H1 (cell line): ENCODE measurements at regions not wholly inside any gene's neighbourhood (a gene's known extent, or its start where the extent isn't known, plus 50 kb on each side); places are given as distances from the start of the nearest gene placed in this dataset.

Source experiments
- CTCF ChIA-PET: fragments of 300-600 bp; sonication (Branson Sonifier 250); formaldehyde crosslinking; loops from one replicate; lab custom pipeline; 2021; ENCODE audit not compliant: partially characterized antibody; lab: Charles Lee
- POLR2A ChIA-PET: fragments of 300-600 bp; sonication (Branson Sonifier 250); formaldehyde crosslinking; loops from one replicate; lab custom pipeline; 2021; ENCODE audit warnings: inconsistent platforms; ENCODE audit not compliant: partially characterized antibody; lab: Charles Lee
- DNase-seq, 2 experiments: peaks; one replicate each; pipeline versions ENCODE4 v3.0.0 to v3.0.0-alpha.2; 2010 to 2022; ENCODE audit warnings: low spot score in 2 of 2, low read depth in 1 of 2, mixed read lengths in 1 of 2
- FAIRE-seq: peaks from 2 replicates; lab custom pipeline; 2011; peaks lifted over from hg19 to GRCh38; lab: Jason Lieb, UNC
- H2AFZ ChIP-seq: 2 replicates; pipeline ENCODE4 v1.8.1; 2012; ENCODE audit warnings: low read length, inconsistent platforms
- H2AK5ac ChIP-seq: 2 replicates; pipeline ENCODE4 v1.6.1; 2013; ENCODE audit warnings: low read depth, low read length
- H2BK120ac ChIP-seq: replicated peaks from 2 replicates; pipeline ENCODE3; 2013; ENCODE audit warnings: low read depth, low read length, inconsistent platforms
- H2BK12ac ChIP-seq: 2 replicates; pipeline ENCODE4 v1.6.1; 2013; ENCODE audit warnings: low read depth, low read length
- H2BK15ac ChIP-seq: 2 replicates; pipeline ENCODE4 v1.6.1; 2013; ENCODE audit warnings: low read length
- H2BK20ac ChIP-seq: 2 replicates; pipeline ENCODE4 v1.6.1; 2013; ENCODE audit warnings: low read length
- H2BK5ac ChIP-seq: 2 replicates; pipeline ENCODE4 v1.6.1; 2013; ENCODE audit warnings: low read depth, low read length
- H3K14ac ChIP-seq: 2 replicates; pipeline ENCODE4 v1.6.1; 2013; ENCODE audit warnings: inconsistent platforms; ENCODE audit not compliant: insufficient read length
- H3K18ac ChIP-seq: 2 replicates; pipeline ENCODE4 v1.6.1; 2013; ENCODE audit warnings: low read length; ENCODE audit errors: extremely low read depth
- H3K23ac ChIP-seq: 2 replicates; pipeline ENCODE4 v1.6.1; 2013; ENCODE audit warnings: inconsistent platforms; ENCODE audit not compliant: insufficient read length
- H3K23me2 ChIP-seq: 2 replicates; pipeline ENCODE4 v1.6.1; 2013; ENCODE audit warnings: low read depth, low read length
- H3K27ac ChIP-seq: 2 replicates; pipeline ENCODE4 v1.6.1; 2011; ENCODE audit warnings: low read depth, low read length, inconsistent platforms
- H3K27me3 ChIP-seq, 4 experiments: replicated peaks in 1 of 4; 1 replicate in 1 of 4; 2 replicates in 3 of 4; pipeline versions ENCODE4 v1.6.1 to v1.8.1; 2011 to 2013; ENCODE audit warnings: low read length in 3 of 4, mild to moderate bottlenecking in 3 of 4, inconsistent platforms in 2 of 4, mixed read lengths in 2 of 4, moderate library complexity in 1 of 4; ENCODE audit not compliant: control insufficient read depth in 3 of 4, insufficient read depth in 3 of 4; ENCODE audit errors: extremely low read depth in 1 of 4
- H3K36me3 ChIP-seq, 4 experiments: 2 replicates each; pipeline versions ENCODE4 v1.6.1 to v1.8.1; 2011 to 2013; ENCODE audit warnings: mild to moderate bottlenecking in 4 of 4, low read length in 3 of 4, moderate library complexity in 2 of 4, control low read depth in 1 of 4, inconsistent platforms in 1 of 4; ENCODE audit not compliant: insufficient read depth in 4 of 4, control insufficient read depth in 2 of 4
- H3K4ac ChIP-seq: replicated peaks from 2 replicates; pipeline ENCODE3; 2013; ENCODE audit warnings: low read length, low read depth, mixed read lengths, inconsistent platforms; ENCODE audit not compliant: insufficient read length
- H3K4me1 ChIP-seq, 4 experiments: replicated peaks in 1 of 4; 1 replicate in 1 of 4; 2 replicates in 3 of 4; pipeline versions ENCODE4 v1.6.1 to v1.8.1; 2011 to 2013; ENCODE audit warnings: low read length in 3 of 4, inconsistent platforms in 2 of 4, mixed read lengths in 1 of 4; ENCODE audit not compliant: insufficient read depth in 4 of 4, control insufficient read depth in 3 of 4
- H3K4me2 ChIP-seq, 2 experiments: 2 replicates each; pipeline versions ENCODE4 v1.6.1 to v1.8.1; 2011 to 2013; ENCODE audit warnings: low read depth in 2 of 2, low read length in 2 of 2, control low read depth in 1 of 2, inconsistent platforms in 1 of 2, mild to moderate bottlenecking in 1 of 2; ENCODE audit not compliant: insufficient read depth in 1 of 2
- H3K4me3 ChIP-seq, 4 experiments: fragments of 200-600, 300-600 bp in 1 of 4; sonication (generic), shearing (Covaris generic), sonication (Bioruptor Twin) in 1 of 4; 2 replicates each; pipeline versions ENCODE4 v1.5.1 to v1.8.1; 2011 to 2016; ENCODE audit warnings: low read length in 4 of 4, low read depth in 3 of 4, control low read depth in 2 of 4, inconsistent platforms in 2 of 4, mild to moderate bottlenecking in 2 of 4, mixed read lengths in 1 of 4, moderate library complexity in 1 of 4; ENCODE audit not compliant: insufficient read depth in 2 of 4; ENCODE audit errors: extremely low read depth in 1 of 4
- H3K56ac ChIP-seq: replicated peaks from 2 replicates; pipeline ENCODE3; 2013; ENCODE audit warnings: low read depth, mild to moderate bottlenecking, mixed read lengths, low read length, inconsistent platforms; ENCODE audit not compliant: insufficient read length
- H3K79me1 ChIP-seq: 2 replicates; pipeline ENCODE4 v1.6.1; 2013; ENCODE audit warnings: low read depth, low read length, control low read depth
- H3K79me2 ChIP-seq, 2 experiments: 2 replicates each; pipeline versions ENCODE4 v1.6.1 to v1.8.1; 2012 to 2013; ENCODE audit warnings: low read length in 2 of 2, mild to moderate bottlenecking in 2 of 2, inconsistent platforms in 1 of 2; ENCODE audit not compliant: insufficient read depth in 2 of 2, control insufficient read depth in 1 of 2
- H3K9ac ChIP-seq, 4 experiments: replicated peaks in 1 of 4; 1 replicate in 1 of 4; 2 replicates in 3 of 4; pipeline versions ENCODE4 v1.6.1 to v1.8.1; 2011 to 2013; ENCODE audit warnings: low read depth in 3 of 4, low read length in 3 of 4, control low read depth in 2 of 4, mild to moderate bottlenecking in 2 of 4, moderate library complexity in 2 of 4, inconsistent platforms in 1 of 4; ENCODE audit errors: extremely low read depth in 1 of 4
- H3K9me3 ChIP-seq, 2 experiments: 2 replicates each; pipeline versions ENCODE4 v1.6.1 to v1.8.1; 2012 to 2013; ENCODE audit warnings: mild to moderate bottlenecking in 2 of 2, moderate library complexity in 2 of 2, control low read depth in 1 of 2, inconsistent platforms in 1 of 2, low read depth in 1 of 2, low read length in 1 of 2, mixed read lengths in 1 of 2; ENCODE audit not compliant: insufficient read depth in 2 of 2
- H4K20me1 ChIP-seq, 2 experiments: replicated peaks in 1 of 2; 2 replicates each; pipeline versions ENCODE3 to v1.8.1; 2011 to 2013; ENCODE audit warnings: inconsistent platforms in 2 of 2, low read length in 2 of 2, mild to moderate bottlenecking in 1 of 2; ENCODE audit not compliant: insufficient read depth in 2 of 2, control insufficient read depth in 1 of 2
- H4K5ac ChIP-seq: 2 replicates; pipeline ENCODE4 v1.6.1; 2013; ENCODE audit warnings: low read length, low read depth, mixed read lengths, inconsistent platforms; ENCODE audit not compliant: insufficient read length
- H4K8ac ChIP-seq: 2 replicates; pipeline ENCODE4 v1.8.0; 2013; ENCODE audit warnings: mild to moderate bottlenecking, moderate library complexity, low read length, inconsistent platforms; ENCODE audit not compliant: insufficient read depth; ENCODE audit errors: extremely low read depth
- H4K91ac ChIP-seq: replicated peaks from 2 replicates; pipeline ENCODE3; 2013; ENCODE audit warnings: low read length, mixed read lengths, inconsistent platforms; ENCODE audit not compliant: insufficient read length
- ATF2 ChIP-seq: IDR thresholded peaks from 2 replicates; pipeline ENCODE4 v1.6.1; 2012; ENCODE audit warnings: low read length, inconsistent platforms
- ATF3 ChIP-seq: IDR thresholded peaks from 2 replicates; pipeline ENCODE4 v1.6.1; 2011; ENCODE audit warnings: low read depth, mild to moderate bottlenecking, low read length; ENCODE audit not compliant: insufficient read depth
- E2F6 ChIP-seq: IDR thresholded peaks from 2 replicates; pipeline ENCODE4 v1.6.1; 2012; ENCODE audit warnings: inconsistent platforms
- EGR1 ChIP-seq: IDR thresholded peaks from 2 replicates; pipeline ENCODE4 v1.6.1; 2011; ENCODE audit warnings: low read depth, low read length, borderline replicate concordance
- EZH2 ChIP-seq: fragments of 200-600 bp; sonication (generic); IDR thresholded peaks from 2 replicates; pipeline ENCODE4 v1.7.1; 2012; ENCODE audit warnings: low read depth, mild to moderate bottlenecking, moderate library complexity, low read length, inconsistent platforms; ENCODE audit not compliant: severe bottlenecking
- FOSL1 ChIP-seq: IDR thresholded peaks from 2 replicates; pipeline ENCODE4 v1.6.1; 2011; ENCODE audit warnings: mild to moderate bottlenecking, low read depth, low read length, moderate library complexity; ENCODE audit not compliant: insufficient read depth
- KDM1A ChIP-seq: fragments of 200-600, 300-600 bp; sonication (generic); IDR thresholded peaks from 2 replicates; pipeline ENCODE4 v1.7.1; 2016; ENCODE audit warnings: mild to moderate bottlenecking, low read length, borderline replicate concordance
- POU5F1 ChIP-seq: IDR thresholded peaks from 2 replicates; pipeline ENCODE4 v1.6.1; 2011; ENCODE audit warnings: low read depth, mild to moderate bottlenecking, low read length, moderate library complexity
- RNF2 ChIP-seq: fragments of 200-900, 300-1000 bp; sonication (generic); IDR thresholded peaks from 2 replicates; pipeline ENCODE4 v1.7.1; 2016; ENCODE audit warnings: borderline replicate concordance, low read depth, mild to moderate bottlenecking, antibody characterized with exemption, low read length; ENCODE audit not compliant: poor library complexity, severe bottlenecking; ENCODE audit errors: missing control alignments
- SIX5 ChIP-seq: IDR thresholded peaks from 2 replicates; pipeline ENCODE4 v1.6.1; 2011; ENCODE audit warnings: mild to moderate bottlenecking, low read depth, low read length
- SP2 ChIP-seq: IDR thresholded peaks from 2 replicates; pipeline ENCODE4 v1.6.1; 2012; ENCODE audit warnings: mild to moderate bottlenecking, low read length, inconsistent platforms
- TEAD4 ChIP-seq: IDR thresholded peaks from 2 replicates; pipeline ENCODE4 v1.6.1; 2012; ENCODE audit warnings: low read depth, low read length, inconsistent platforms, mixed read lengths
- WGBS, 2 experiments: shearing (Covaris generic) in 1 of 2; methylation state at CpG; one replicate each; pipeline versions ENCODE4 v1.1.6 to v1.1.7; 2013 to 2015; ENCODE audit warnings: low lambda C conversion rate in 2 of 2, mixed read lengths in 2 of 2, inconsistent platforms in 1 of 2, low coverage in 1 of 2, missing lambda C conversion rate in 1 of 2; ENCODE audit not compliant: insufficient replicate concordance in 2 of 2, insufficient coverage in 1 of 2, insufficient read length in 1 of 2; ENCODE audit errors: extremely low coverage in 1 of 2, missing lambda C conversion rate in 1 of 2; 5-methylcytosine and 5-hydroxymethylcytosine counted together

GRCh38 chr4:42237010-42237409, 84.6 kb upstream of the BEND4 start:
- H2BK20ac ChIP-seq = no peak overlapping the region
- TF ChIP-seq ATF2 (no peak), EGR1 (no peak), FOSL1 (no peak), EZH2 (no peak), ATF3 (no peak), E2F6 (no peak), SP2 (no peak), TEAD4 (no peak), KDM1A (no peak), RNF2 (no peak), POU5F1 (no peak), SIX5 (no peak)

More at GRCh38 chr4:42237010-42237409, 84.6 kb upstream of the BEND4 start:
- WGBS, 2 experiments = 86% methylated on average over 5 of the region's 5 CpGs; no CpG with 5 or more reads in 1 of the 2 experiments
- no peak overlapping the region for H3K14ac ChIP-seq
- H3K23me2 ChIP-seq = no peaks in the 10 kb centered on the region
- POLR2A ChIA-PET = no interaction called here
- no peaks in the 10 kb centered on the region for H4K20me1 ChIP-seq
- no peak overlapping the region for H3K4me2 ChIP-seq
- no peak for FAIRE-seq
- H2BK5ac ChIP-seq = no peak overlapping the region
- no peak overlapping the region; the same call in 1 of the 2 replicates for H2BK15ac ChIP-seq
- H2BK12ac ChIP-seq = no peak overlapping the region
- no peak overlapping the region for H2AFZ ChIP-seq
- H3K56ac ChIP-seq = no peak overlapping the region
- no peak overlapping the region for H4K5ac ChIP-seq
- no peak overlapping the region for H3K18ac ChIP-seq
- H3K4me1 ChIP-seq = no peaks in the 10 kb centered on the region
- H3K27me3 ChIP-seq = no peaks in the 10 kb centered on the region
- no peaks in the 10 kb centered on the region for H3K9me3 ChIP-seq
- H4K91ac ChIP-seq = no peak overlapping the region
- no peaks in the 10 kb centered on the region; a peak in 1 of 8 replicates for H3K36me3 ChIP-seq
- no peak overlapping the region for H3K9ac ChIP-seq
- no peak overlapping the region for H3K4me3 ChIP-seq
- H2BK120ac ChIP-seq = no peak overlapping the region
- no peak overlapping the region for H2AK5ac ChIP-seq
- H4K8ac ChIP-seq = no peak overlapping the region
- CTCF ChIA-PET = no interaction called here
- H3K4ac ChIP-seq = no peak overlapping the region
- H3K23ac ChIP-seq = no peak overlapping the region
- no peaks in the 10 kb centered on the region for H3K79me2 ChIP-seq
- H3K79me1 ChIP-seq = no peaks in the 10 kb centered on the region
- DNase-seq = no peak
- no peak overlapping the region for H3K27ac ChIP-seq
